ENCODE measurements at regions not wholly inside any gene's neighbourhood (a gene's known extent, or its start where the extent isn't known, plus 50 kb on each side); places are given as distances from the start of the nearest gene placed in this dataset.

GRCh38 chr2:78967294-78967693 lies 58.2 kb upstream of the REG3G start:
- H3K9ac ChIP-seq (ENCODE audit: extremely low read depth, low read length, poor library complexity, severe bottlenecking) = no peak overlapping the region
- no peak for TF ChIP-seq CTCF (conservative IDR thresholded peaks at IDR 0.05)
- H3K9me3 ChIP-seq (ENCODE audit: control insufficient read depth, low read length) = no peaks in the 10 kb centered on the region
- H3K27me3 ChIP-seq (ENCODE audit: control insufficient read depth, insufficient read depth, low read length, poor library complexity, severe bottlenecking) = no peaks in the 10 kb centered on the region
- no peak overlapping the region for H3K4me3 Mint-ChIP-seq
- H3K9me3 Mint-ChIP-seq = no peaks in the 10 kb centered on the region
- DNase-seq = no peak
- H3K36me3 ChIP-seq (ENCODE audit: control insufficient read depth, insufficient read depth, low read length) = no peaks in the 10 kb centered on the region
- no peaks in the 10 kb centered on the region for H3K4me1 ChIP-seq (ENCODE audit: control insufficient read depth, insufficient read depth, low read length)
- H3K36me3 Mint-ChIP-seq (ENCODE audit: low read depth) = no peaks in the 10 kb centered on the region
- WGBS, 2 experiments (ENCODE audit: insufficient coverage in 1 of 2, insufficient read length in 1 of 2) = 88 to 100% methylated on average over 1 to 4 of the region's 4 CpGs
- no peak overlapping the region for H3K27ac Mint-ChIP-seq
- H3K4me3 ChIP-seq (ENCODE audit: low read length) = no peak overlapping the region
- H3K4me1 Mint-ChIP-seq = peaks cover 7% of the 10 kb centered on the region
- H3K27me3 Mint-ChIP-seq (ENCODE audit: insufficient read depth) = no peaks in the 10 kb centered on the region
- no peak overlapping the region for H3K27ac ChIP-seq (ENCODE audit: low read depth, low read length)

GRCh38 chr2:78973630-78974029 lies 51.9 kb upstream of the REG3G start:
- Histone ChIP-seq H3K27me3 (ENCODE audit: control insufficient read depth, insufficient read depth, low read length, poor library complexity, severe bottlenecking) (no peaks in the 10 kb centered on the region), H3K9ac (ENCODE audit: extremely low read depth, low read length, poor library complexity, severe bottlenecking) (no peak overlapping the region), H3K4me1 (ENCODE audit: control insufficient read depth, insufficient read depth, low read length) (no peaks in the 10 kb centered on the region), H3K4me3 (ENCODE audit: low read length) (no peak overlapping the region), H3K9me3 (ENCODE audit: control insufficient read depth, low read length) (no peaks in the 10 kb centered on the region), H3K27ac (ENCODE audit: low read depth, low read length) (no peak overlapping the region), H3K36me3 (ENCODE audit: control insufficient read depth, insufficient read depth, low read length) (no peaks in the 10 kb centered on the region)
- Mint-ChIP-seq H3K4me3 (no peak overlapping the region), H3K9me3 (peaks cover 2% of the 10 kb centered on the region), H3K4me1 (peaks cover 9% of the 10 kb centered on the region), H3K36me3 (ENCODE audit: low read depth) (no peaks in the 10 kb centered on the region), H3K27ac (no peak overlapping the region), H3K27me3 (ENCODE audit: insufficient read depth) (no peaks in the 10 kb centered on the region)
- 95 to 100% methylated on average over 1 to 3 of the region's 3 CpGs for WGBS, 2 experiments (ENCODE audit: insufficient coverage in 1 of 2, insufficient read length in 1 of 2)
- DNase-seq = no peak
- no peak for TF ChIP-seq CTCF (conservative IDR thresholded peaks at IDR 0.05)
